K562 (cell line): ENCODE measurements at regions not wholly inside any gene's neighbourhood (a gene's known extent, or its start where the extent isn't known, plus 50 kb on each side); places are given as distances from the start of the nearest gene placed in this dataset.

Experiments
- ATF7 ChIP-seq: fragments of 450-650 bp; IDR thresholded peaks from 2 replicates; pipeline ENCODE4 v1.7.1; 2014; ENCODE audit warnings: mild to moderate bottlenecking, moderate library complexity
- CBX5 ChIP-seq: IDR thresholded peaks from 2 replicates; pipeline ENCODE4 v1.6.1; 2014; ENCODE audit warnings: low read depth, borderline replicate concordance
- DPF2 ChIP-seq: fragments of 450-650 bp; IDR thresholded peaks from 2 replicates; pipeline ENCODE4 v1.6.1; 2016
- E4F1 ChIP-seq: fragments of 250-450 bp; sonication (Bioruptor Pico); IDR thresholded peaks from 2 replicates; pipeline ENCODE4 v1.5.0; 2021; ENCODE audit warnings: mild to moderate bottlenecking, borderline replicate concordance
- GABPB2 ChIP-seq: fragments of 250-450 bp; sonication (Bioruptor Pico); conservative IDR thresholded peaks from 2 replicates; pipeline ENCODE4 v1.5.1; 2021; ENCODE audit warnings: mild to moderate bottlenecking
- GTF2F1 ChIP-seq: IDR thresholded peaks from 2 replicates; pipeline ENCODE4 v1.6.1; 2011; ENCODE audit warnings: low read depth, low read length, improper control_type of control experiment
- KLF16 ChIP-seq: IDR thresholded peaks from 2 replicates; pipeline ENCODE4 v1.6.1; 2016; ENCODE audit warnings: antibody characterized with exemption
- MCM3 ChIP-seq: fragments of 450-650 bp; IDR thresholded peaks from 2 replicates; pipeline ENCODE4 v1.6.1; 2016
- PHTF2 ChIP-seq: fragments of 250-450 bp; sonication (Bioruptor Pico); IDR thresholded peaks from 2 replicates; pipeline ENCODE4 v1.5.0; 2021; ENCODE audit warnings: mild to moderate bottlenecking
- SMAD2 ChIP-seq: fragments of 150-350 bp; IDR thresholded peaks from 2 replicates; pipeline ENCODE4 v1.6.1; 2014; ENCODE audit warnings: low read depth, mild to moderate bottlenecking, low read length
- SNAPC5 ChIP-seq: fragments of 250-450 bp; sonication (Bioruptor Pico); IDR thresholded peaks from 2 replicates; pipeline ENCODE4 v1.8.0; 2021; ENCODE audit warnings: moderate library complexity, mild to moderate bottlenecking, inconsistent platforms
- SRSF9 ChIP-seq: fragments of 200-400 bp; formaldehyde crosslinking; IDR thresholded peaks from 2 replicates; pipeline ENCODE4 v1.6.1; 2017; ENCODE audit warnings: low read depth, low read length, borderline replicate concordance
- TCF3 ChIP-seq: sonication (generic); formaldehyde crosslinking; IDR thresholded peaks from 2 replicates; pipeline ENCODE4 v1.4.0; 2020; ENCODE audit warnings: mild to moderate bottlenecking, missing genetic modification reagents
- YY1 ChIP-seq, 3 experiments: IDR thresholded peaks; 2 replicates each; pipeline ENCODE4 v1.6.1; 2011; ENCODE audit warnings: low read length in 2 of 3, mild to moderate bottlenecking in 2 of 3, moderate library complexity in 2 of 3, borderline replicate concordance in 1 of 3, control low read depth in 1 of 3, low read depth in 1 of 3; ENCODE audit not compliant: insufficient read depth in 3 of 3, insufficient replicate concordance in 2 of 3, control insufficient read depth in 1 of 3, insufficient read length in 1 of 3; ENCODE audit errors: extremely low read depth in 1 of 3
- ZBTB2 ChIP-seq: fragments of 450-650 bp; IDR thresholded peaks from 2 replicates; pipeline ENCODE4 v1.6.1; 2016; ENCODE audit warnings: antibody characterized with exemption
- ZNF12 ChIP-seq: sonication (generic); formaldehyde crosslinking; IDR thresholded peaks from 2 replicates; pipeline ENCODE4 v1.4.0; 2020; ENCODE audit warnings: mild to moderate bottlenecking, missing genetic modification reagents
- ZNF79 ChIP-seq: fragments of 250-450 bp; sonication (Bioruptor Pico); IDR thresholded peaks from 2 replicates; pipeline ENCODE4 v1.4.0; 2020; ENCODE audit warnings: low read depth, mild to moderate bottlenecking, moderate library complexity
- ZZZ3 ChIP-seq: fragments of 450-650 bp; IDR thresholded peaks from 2 replicates; pipeline ENCODE4 v1.6.1; 2016; ENCODE audit warnings: antibody characterized with exemption, mild to moderate bottlenecking, moderate library complexity
- TF ChIP-seq, protein P1 (sequence below): fragments of 450-650 bp; IDR thresholded peaks from 2 replicates; pipeline ENCODE4 v1.6.1; 2017; ENCODE audit warnings: mild to moderate bottlenecking, moderate library complexity
- TF ChIP-seq, protein P2 (sequence below): fragments of 450-650 bp; IDR thresholded peaks from 2 replicates; pipeline ENCODE4 v1.6.1; 2016; ENCODE audit warnings: missing biosample characterization, missing genetic modification characterization
- TF ChIP-seq, protein P3 (sequence below): conservative IDR thresholded peaks from 2 replicates; pipeline ENCODE4 v1.6.1; 2011; ENCODE audit warnings: low read depth, mild to moderate bottlenecking, low read length; ENCODE audit not compliant: control insufficient read depth

DNA sequence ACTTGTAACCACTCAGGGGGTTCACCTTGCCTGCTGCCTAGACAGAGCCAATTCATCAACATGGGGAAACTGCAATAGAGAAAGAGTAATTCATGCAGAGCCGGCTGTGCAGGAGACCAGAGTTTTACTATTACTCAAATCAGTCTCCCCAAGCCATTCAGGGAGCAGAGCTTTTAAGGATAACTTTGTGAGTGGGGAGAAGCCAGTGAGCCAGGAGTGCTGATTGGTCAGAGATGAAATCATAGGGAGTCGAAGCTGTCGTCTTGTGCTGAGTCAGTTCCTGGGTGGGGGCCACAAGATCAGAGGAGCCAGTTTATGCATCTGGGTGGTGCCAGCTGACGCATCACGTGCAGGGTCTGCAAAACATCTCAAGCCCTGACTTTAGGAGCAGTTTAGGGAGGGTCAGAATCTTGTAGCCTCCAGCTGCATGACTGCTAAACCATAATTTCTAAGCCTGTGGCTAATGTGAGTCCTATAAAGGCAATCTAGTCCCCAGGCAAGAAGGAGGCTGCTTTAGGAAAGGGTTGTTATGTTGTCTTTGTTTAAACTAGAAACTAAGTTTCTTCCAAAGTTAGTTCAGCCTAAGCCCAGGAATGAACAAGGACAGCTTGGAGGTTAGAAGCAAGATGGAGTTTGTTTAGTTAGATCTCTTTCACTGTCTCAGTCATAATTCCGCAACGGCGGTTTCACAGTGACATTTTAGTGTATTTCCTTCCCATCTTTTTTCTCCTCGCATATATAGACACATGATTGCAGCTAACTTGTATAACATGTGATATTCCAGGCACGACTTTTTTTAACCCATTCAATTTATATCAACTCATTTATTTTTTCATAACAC, 68.9 kb upstream of the NCOR2 start (continued):
- TF ChIP-seq YY1 (IDR thresholded peaks at IDR 0.05; ENCODE audit: borderline replicate concordance in 1 of 3, control insufficient read depth in 1 of 3, extremely low read depth in 1 of 3, insufficient read depth in 3 of 3, insufficient read length in 1 of 3, insufficient replicate concordance in 2 of 3, low read depth in 1 of 3, low read length in 2 of 3) (no peak), SNAPC5 (no peak), E4F1 (CRISPR knock-in tag) (no peak), TCF3 (peak; percentile 37; the same call in 1 of the 2 replicates), KLF16 (no peak), SMAD2 (no peak), PHTF2 (CRISPR knock-in tag) (no peak), SRSF9 (no peak), MCM3 (no peak), CBX5 (no peak), ATF7 (peak; percentile 95), GTF2F1 (no peak), DPF2 (peak; percentile 69), ZBTB2 (no peak), GABPB2 (CRISPR knock-in tag) (no peak), ZNF79 (CRISPR knock-in tag) (no peak), ZNF12 (CRISPR knock-in tag) (no peak), ZZZ3 (no peak)
- TF ChIP-seq, protein P1, sequence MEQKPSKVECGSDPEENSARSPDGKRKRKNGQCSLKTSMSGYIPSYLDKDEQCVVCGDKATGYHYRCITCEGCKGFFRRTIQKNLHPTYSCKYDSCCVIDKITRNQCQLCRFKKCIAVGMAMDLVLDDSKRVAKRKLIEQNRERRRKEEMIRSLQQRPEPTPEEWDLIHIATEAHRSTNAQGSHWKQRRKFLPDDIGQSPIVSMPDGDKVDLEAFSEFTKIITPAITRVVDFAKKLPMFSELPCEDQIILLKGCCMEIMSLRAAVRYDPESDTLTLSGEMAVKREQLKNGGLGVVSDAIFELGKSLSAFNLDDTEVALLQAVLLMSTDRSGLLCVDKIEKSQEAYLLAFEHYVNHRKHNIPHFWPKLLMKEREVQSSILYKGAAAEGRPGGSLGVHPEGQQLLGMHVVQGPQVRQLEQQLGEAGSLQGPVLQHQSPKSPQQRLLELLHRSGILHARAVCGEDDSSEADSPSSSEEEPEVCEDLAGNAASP = no peak
- TF ChIP-seq, protein P2, sequence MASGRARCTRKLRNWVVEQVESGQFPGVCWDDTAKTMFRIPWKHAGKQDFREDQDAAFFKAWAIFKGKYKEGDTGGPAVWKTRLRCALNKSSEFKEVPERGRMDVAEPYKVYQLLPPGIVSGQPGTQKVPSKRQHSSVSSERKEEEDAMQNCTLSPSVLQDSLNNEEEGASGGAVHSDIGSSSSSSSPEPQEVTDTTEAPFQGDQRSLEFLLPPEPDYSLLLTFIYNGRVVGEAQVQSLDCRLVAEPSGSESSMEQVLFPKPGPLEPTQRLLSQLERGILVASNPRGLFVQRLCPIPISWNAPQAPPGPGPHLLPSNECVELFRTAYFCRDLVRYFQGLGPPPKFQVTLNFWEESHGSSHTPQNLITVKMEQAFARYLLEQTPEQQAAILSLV (tag) = no peak
- TF ChIP-seq, protein P3, sequence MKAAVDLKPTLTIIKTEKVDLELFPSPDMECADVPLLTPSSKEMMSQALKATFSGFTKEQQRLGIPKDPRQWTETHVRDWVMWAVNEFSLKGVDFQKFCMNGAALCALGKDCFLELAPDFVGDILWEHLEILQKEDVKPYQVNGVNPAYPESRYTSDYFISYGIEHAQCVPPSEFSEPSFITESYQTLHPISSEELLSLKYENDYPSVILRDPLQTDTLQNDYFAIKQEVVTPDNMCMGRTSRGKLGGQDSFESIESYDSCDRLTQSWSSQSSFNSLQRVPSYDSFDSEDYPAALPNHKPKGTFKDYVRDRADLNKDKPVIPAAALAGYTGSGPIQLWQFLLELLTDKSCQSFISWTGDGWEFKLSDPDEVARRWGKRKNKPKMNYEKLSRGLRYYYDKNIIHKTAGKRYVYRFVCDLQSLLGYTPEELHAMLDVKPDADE = no peak
